HepG2 (cell line): ENCODE measurements at regions not wholly inside any gene's neighbourhood (a gene's known extent, or its start where the extent isn't known, plus 50 kb on each side); places are given as distances from the start of the nearest gene placed in this dataset.

Experiments
- ATAC-seq: fragments of 200-7000 bp; cut with Tn5 transposase; 3 replicates; pipeline ENCODE4 v1.9.1; 2020; ENCODE audit warnings: mild to moderate bottlenecking, moderate library complexity
- BruUV-seq: library from RNA; stranded (reverse); fragments of 400-500 nt; replicated peaks from 2 replicates; lab custom pipeline; 2021; lab: Mats Ljungman, UMichigan
- CTCF ChIA-PET: fragments of 300-600 bp; formaldehyde crosslinking; extraction: SDS; loops from one replicate; lab custom pipeline; 2021; ENCODE audit warnings: low total read pairs, inconsistent platforms, low intra/inter-chr PET ratio; lab: Yijun Ruan, JAX
- POLR2A ChIA-PET: fragments of 350-600 bp; sonication (Branson Sonifier 250); formaldehyde crosslinking; loops from one replicate; lab custom pipeline; 2020; ENCODE audit warnings: antibody characterized with exemption, inconsistent platforms; lab: Yijun Ruan, JAX
- DNase-seq: peaks from one replicate; pipeline ENCODE4 v3.0.0-alpha.2; 2015; ENCODE audit warnings: low spot score
- FAIRE-seq: peaks from 3 replicates; lab custom pipeline; 2011; peaks lifted over from hg19 to GRCh38; lab: Jason Lieb, UNC
- H2AFZ ChIP-seq: one replicate; pipeline ENCODE4 v1.6.1; 2011; ENCODE audit warnings: low read length, inconsistent platforms
- H3K27ac ChIP-seq: fragments of 300-600 bp; 3 replicates; pipeline ENCODE4 v1.8.0; 2011; ENCODE audit warnings: mixed run types, mild to moderate bottlenecking, mixed read lengths, low read length, inconsistent platforms; ENCODE audit not compliant: insufficient read depth; ENCODE audit errors: extremely low read length
- H3K27me3 ChIP-seq, 2 experiments: fragments of 200-600 bp in 1 of 2; 2 replicates in 1 of 2; 3 replicates in 1 of 2; pipeline versions ENCODE4 v1.6.0 to v1.8.0; 2011; ENCODE audit warnings: low read length in 2 of 2, mild to moderate bottlenecking in 2 of 2, moderate library complexity in 2 of 2, inconsistent platforms in 1 of 2; ENCODE audit not compliant: insufficient read depth in 2 of 2, control insufficient read depth in 1 of 2
- H3K36me3 ChIP-seq, 2 experiments: fragments of 200-600 bp in 1 of 2; replicated peaks in 1 of 2; 2 replicates in 1 of 2; 3 replicates in 1 of 2; pipeline versions ENCODE4 v1.5.1 to v1.8.0; 2011; ENCODE audit warnings: low read length in 2 of 2, inconsistent platforms in 1 of 2; ENCODE audit not compliant: insufficient read depth in 2 of 2, control insufficient read depth in 1 of 2
- H3K4me1 ChIP-seq: 2 replicates; pipeline ENCODE4 v1.5.1; 2012; ENCODE audit warnings: low read length, inconsistent platforms; ENCODE audit not compliant: insufficient read depth
- H3K4me2 ChIP-seq: 2 replicates; pipeline ENCODE4 v1.6.0; 2011; ENCODE audit warnings: low read depth, low read length, inconsistent platforms
- H3K4me3 ChIP-seq, 3 experiments: fragments of 200-600 bp in 1 of 3; sonication (generic), shearing (Covaris generic) in 1 of 3; replicated peaks in 1 of 3; 2 replicates each; pipeline ENCODE4 v1.5.1; 2011 to 2016; ENCODE audit warnings: low read length in 3 of 3, inconsistent platforms in 2 of 3, low read depth in 2 of 3, mild to moderate bottlenecking in 2 of 3, control low read depth in 1 of 3, mixed read lengths in 1 of 3; ENCODE audit not compliant: insufficient read depth in 1 of 3
- H3K79me2 ChIP-seq: one replicate; pipeline ENCODE4 v1.6.1; 2011; ENCODE audit warnings: low read length, inconsistent platforms; ENCODE audit not compliant: insufficient read depth
- H3K9ac ChIP-seq: 2 replicates; pipeline ENCODE4 v1.6.0; 2011; ENCODE audit warnings: mild to moderate bottlenecking, low read depth, low read length, inconsistent platforms; ENCODE audit not compliant: insufficient read depth
- H3K9me3 ChIP-seq: 2 replicates; pipeline ENCODE4 v1.5.1; 2012; ENCODE audit warnings: mild to moderate bottlenecking, low read length
- H4K20me1 ChIP-seq: 2 replicates; pipeline ENCODE4 v1.6.0; 2011; ENCODE audit warnings: inconsistent platforms, mild to moderate bottlenecking, low read length, moderate library complexity; ENCODE audit not compliant: insufficient read depth
- CBX1 ChIP-seq: IDR thresholded peaks from one replicate; pipeline ENCODE4 v1.6.1; 2016; ENCODE audit warnings: antibody characterized with exemption, low read depth
- DMAP1 ChIP-seq: IDR thresholded peaks from 2 replicates; pipeline ENCODE4 v1.6.1; 2016
- EP300 ChIP-seq, 3 experiments: sonication (generic) in 1 of 3; formaldehyde crosslinking in 1 of 3; IDR thresholded peaks; 2 replicates each; pipeline versions ENCODE4 v1.5.1 to v1.6.1; 2011 to 2020; ENCODE audit warnings: low read depth in 2 of 3, low read length in 2 of 3, borderline replicate concordance in 1 of 3, improper control_type of control experiment in 1 of 3, mild to moderate bottlenecking in 1 of 3, missing genetic modification reagents in 1 of 3, moderate library complexity in 1 of 3
- MTF1 ChIP-seq: sonication (generic); formaldehyde crosslinking; IDR thresholded peaks from 2 replicates; pipeline ENCODE4 v1.5.0; 2020; ENCODE audit warnings: missing genetic modification reagents
- POLR2A ChIP-seq, 2 experiments: IDR thresholded peaks; 2 replicates each; pipeline ENCODE4 v1.6.1; 2011; ENCODE audit warnings: low read depth in 2 of 2, low read length in 2 of 2, mild to moderate bottlenecking in 1 of 2, moderate library complexity in 1 of 2; ENCODE audit not compliant: insufficient read depth in 1 of 2
- REPIN1 ChIP-seq: sonication (generic); formaldehyde crosslinking; IDR thresholded peaks from 2 replicates; pipeline ENCODE4 v1.8.0; 2022; ENCODE audit warnings: missing genetic modification reagents, low read depth, mild to moderate bottlenecking, borderline replicate concordance
- TFE3 ChIP-seq: IDR thresholded peaks from 2 replicates; pipeline ENCODE4 v1.6.1; 2016
- ZBTB37 ChIP-seq: sonication (generic); formaldehyde crosslinking; IDR thresholded peaks from 2 replicates; pipeline ENCODE4 v1.4.0; 2020; ENCODE audit warnings: mild to moderate bottlenecking, missing genetic modification reagents
- ZBTB7B ChIP-seq: sonication (generic); formaldehyde crosslinking; IDR thresholded peaks from 2 replicates; pipeline ENCODE4 v1.4.0; 2020; ENCODE audit warnings: missing genetic modification reagents
- ZMAT5 ChIP-seq: sonication (generic); formaldehyde crosslinking; IDR thresholded peaks from 2 replicates; pipeline ENCODE4 v1.5.0; 2020; ENCODE audit warnings: mild to moderate bottlenecking, low read depth, missing genetic modification reagents, borderline replicate concordance
- ZNF180 ChIP-seq: sonication (generic); formaldehyde crosslinking; IDR thresholded peaks from 2 replicates; pipeline ENCODE4 v1.4.0; 2020; ENCODE audit warnings: low read depth, missing genetic modification reagents, borderline replicate concordance
- ZNF446 ChIP-seq: sonication (generic); formaldehyde crosslinking; IDR thresholded peaks from 2 replicates; pipeline ENCODE4 v1.5.0; 2020; ENCODE audit warnings: mild to moderate bottlenecking, missing genetic modification reagents
- ZNF597 ChIP-seq: sonication (generic); formaldehyde crosslinking; IDR thresholded peaks from 2 replicates; pipeline ENCODE4 v1.5.0; 2020; ENCODE audit warnings: missing genetic modification reagents
- ZNF607 ChIP-seq: sonication (generic); formaldehyde crosslinking; IDR thresholded peaks from 2 replicates; pipeline ENCODE4 v1.5.1; 2020; ENCODE audit warnings: missing genetic modification reagents, mild to moderate bottlenecking, borderline replicate concordance
- ZNF615 ChIP-seq: sonication (generic); formaldehyde crosslinking; IDR thresholded peaks from 2 replicates; pipeline ENCODE4 v1.5.0; 2020; ENCODE audit warnings: mild to moderate bottlenecking, missing genetic modification reagents, borderline replicate concordance
- WGBS: methylation state at CpG from one replicate; pipeline ENCODE4 v1.1.6; 2017; ENCODE audit warnings: low lambda C conversion rate; 5-methylcytosine and 5-hydroxymethylcytosine counted together
- in situ Hi-C: cut with HindIII; loops from 2 replicates; pipeline ENCODE4 v1.10.0; 2017; ENCODE audit warnings: low pct_unique_long_range_greater_than_20kb; ENCODE audit not compliant: extremely low pct_ligation_motif_present
- intact Hi-C: fragments of 100-400 bp; cut with micrococcal nuclease; formaldehyde crosslinking; loops from one replicate; pipeline ENCODE4 v1.10.0; 2022; ENCODE audit not compliant: unreplicated experiment

GRCh38 chr10:33434933-33435332, 100.5 kb upstream of the NRP1 start:
- Histone ChIP-seq H4K20me1 (no peaks in the 10 kb centered on the region), H3K36me3 (no peaks in the 10 kb centered on the region), H3K4me2 (no peak overlapping the region), H3K4me1 (no peaks in the 10 kb centered on the region), H3K27ac (no peak overlapping the region), H3K9me3 (no peaks in the 10 kb centered on the region), H3K79me2 (no peaks in the 10 kb centered on the region), H3K27me3 (peaks cover 0 to 5% of the 10 kb centered on the region in 2 experiments; a peak in 3 of 5 replicates), H3K9ac (no peak overlapping the region), H3K4me3 (no peak overlapping the region), H2AFZ (no peak overlapping the region)
- in situ Hi-C loops = no loop called here
- ATAC-seq (no peak), DNase-seq (no peak), FAIRE-seq (no peak)
- BruUV-seq = no TSS peak
- ChIA-PET CTCF (no interaction called here), POLR2A (no interaction called here)
- 57% methylated on average over 4 of the region's 4 CpGs for WGBS
- intact Hi-C loops = loop anchor here (5.0 kb wide), 1 partner anchor 522 kb away; no protein-coding TSS in a partner anchor
- no peak for TF ChIP-seq CBX1
- TF ChIP-seq ZNF615 (CRISPR knock-in tag) = no peak
- no peak for TF ChIP-seq ZNF607 (CRISPR knock-in tag)
- TF ChIP-seq ZBTB7B (CRISPR knock-in tag) = no peak
- TF ChIP-seq TFE3 = no peak
- TF ChIP-seq REPIN1 (CRISPR knock-in tag) = no peak
- TF ChIP-seq POLR2A (IDR thresholded peaks at IDR 0.05; ENCODE audit: insufficient read depth in 1 of 2, low read depth in 2 of 2, low read length in 2 of 2) = no peak
- TF ChIP-seq ZBTB37 = no peak
- TF ChIP-seq ZNF446 (CRISPR knock-in tag) = no peak
- TF ChIP-seq EP300 (IDR thresholded peaks at IDR 0.05; ENCODE audit: low read depth in 2 of 2, low read length in 2 of 2) = no peak
- no peak for TF ChIP-seq EP300 (CRISPR knock-in tag; IDR thresholded peaks at IDR 0.05; ENCODE audit: borderline replicate concordance)
- TF ChIP-seq MTF1 (CRISPR knock-in tag) = no peak
- TF ChIP-seq ZNF597 = no peak
- TF ChIP-seq ZNF180 (CRISPR knock-in tag) = no peak
- no peak for TF ChIP-seq DMAP1 (CRISPR knock-in tag)
- no peak for TF ChIP-seq ZMAT5 (CRISPR knock-in tag)
